ENCODE measurements at regions not wholly inside any gene's neighbourhood (a gene's known extent, or its start where the extent isn't known, plus 50 kb on each side); places are given as distances from the start of the nearest gene placed in this dataset.

- no peak for DNase-seq
Observed at GRCh38 chr1:206415942-206416341, 54.3 kb upstream of the IKBKE start.

- no peak for DNase-seq
Observed at GRCh38 chr1:206417774-206418614, 52.3 kb upstream of the IKBKE start.

GRCh38 chr1:206419250-206419649 is 51.0 kb upstream of the IKBKE start:
- DNase-seq, result no peak

GRCh38 chr1:206419783-206420182 is 50.5 kb upstream of the IKBKE start:
- DNase-seq, result no peak

GRCh38 chr1:206420471-206420870 is 49.8 kb upstream of the IKBKE start:
- DNase-seq, result no peak
